NCI-H524 (cell line): ENCODE measurements at regions not wholly inside any gene's neighbourhood (a gene's known extent, or its start where the extent isn't known, plus 50 kb on each side); places are given as distances from the start of the nearest gene placed in this dataset.
"Not testable (repeated sequence)": the region's sequence is repeated elsewhere in the genome, so short reads cannot be mapped to it uniquely, and the experiment has no call there.

Source experiments
- DNase-seq, 2 experiments: peaks; one replicate each; lab custom pipeline; 2025; lab: John Stamatoyannopoulos, UW

- DNase-seq = no peak
Measured at GRCh38 chr18:21928925-21929324, 188.3 kb downstream of the MIB1 start.

GRCh38 chr18:21930177-21930576, 189.6 kb downstream of the MIB1 start:
- DNase-seq = no peak

DNA sequence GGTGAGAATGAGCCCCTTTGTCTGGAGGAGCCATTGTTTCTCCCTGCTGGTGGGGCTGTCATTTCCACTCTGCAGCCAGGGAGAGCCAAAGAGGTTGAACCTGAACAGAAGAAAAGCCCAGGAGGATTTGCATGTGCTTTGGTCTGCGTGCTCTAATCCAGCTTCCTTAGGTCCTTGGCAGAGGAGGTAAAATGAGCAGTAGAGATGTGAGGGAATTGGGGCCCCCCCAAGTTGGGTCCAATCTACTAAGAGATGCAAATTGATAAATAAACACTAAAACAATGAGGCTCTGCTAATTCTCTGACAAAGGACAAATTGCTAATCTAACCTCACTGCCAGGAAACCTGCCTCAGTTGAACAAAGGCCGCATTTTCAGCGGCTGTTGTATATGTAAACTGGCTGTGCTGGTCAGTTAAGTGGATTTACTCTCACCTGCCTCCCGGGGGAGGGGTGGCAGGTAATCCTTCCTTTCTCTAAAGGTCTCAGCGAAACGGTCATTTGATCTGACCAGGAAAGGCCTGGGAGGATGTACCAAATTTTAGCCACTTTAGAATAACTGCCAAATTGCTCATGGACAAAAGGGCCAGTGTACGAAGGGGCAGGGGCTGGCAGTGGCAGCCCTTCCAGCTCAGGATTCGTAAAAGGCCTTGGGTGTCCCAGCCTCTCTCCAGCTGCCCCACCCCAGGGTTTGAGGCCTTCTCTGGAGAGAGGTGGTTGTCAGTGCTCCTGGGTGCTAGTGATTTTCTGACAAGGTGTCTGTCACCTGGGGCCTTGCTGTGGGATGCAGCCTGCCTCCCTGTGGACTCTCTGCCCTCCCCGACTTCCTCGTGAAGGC, 193.6 kb downstream of the MIB1 start:
- DNase-seq = no peak

DNA sequence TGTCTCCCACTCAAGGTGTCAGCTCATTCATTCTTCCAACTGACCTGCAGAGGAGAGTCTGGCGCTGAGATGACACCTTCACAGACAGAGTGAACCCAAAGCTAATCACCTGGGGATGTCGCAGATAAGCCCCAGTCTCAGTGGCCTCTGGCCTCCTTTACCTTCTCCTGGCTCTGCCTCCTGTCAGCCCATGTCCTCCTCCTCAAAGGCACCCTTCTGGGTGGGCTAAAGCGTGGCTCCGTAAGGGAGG, 194.1 kb downstream of the MIB1 start:
- DNase-seq = no peak

- DNase-seq = no peak
Measured at GRCh38 chr18:21943456-21943855, 202.9 kb downstream of the MIB1 start.

DNA sequence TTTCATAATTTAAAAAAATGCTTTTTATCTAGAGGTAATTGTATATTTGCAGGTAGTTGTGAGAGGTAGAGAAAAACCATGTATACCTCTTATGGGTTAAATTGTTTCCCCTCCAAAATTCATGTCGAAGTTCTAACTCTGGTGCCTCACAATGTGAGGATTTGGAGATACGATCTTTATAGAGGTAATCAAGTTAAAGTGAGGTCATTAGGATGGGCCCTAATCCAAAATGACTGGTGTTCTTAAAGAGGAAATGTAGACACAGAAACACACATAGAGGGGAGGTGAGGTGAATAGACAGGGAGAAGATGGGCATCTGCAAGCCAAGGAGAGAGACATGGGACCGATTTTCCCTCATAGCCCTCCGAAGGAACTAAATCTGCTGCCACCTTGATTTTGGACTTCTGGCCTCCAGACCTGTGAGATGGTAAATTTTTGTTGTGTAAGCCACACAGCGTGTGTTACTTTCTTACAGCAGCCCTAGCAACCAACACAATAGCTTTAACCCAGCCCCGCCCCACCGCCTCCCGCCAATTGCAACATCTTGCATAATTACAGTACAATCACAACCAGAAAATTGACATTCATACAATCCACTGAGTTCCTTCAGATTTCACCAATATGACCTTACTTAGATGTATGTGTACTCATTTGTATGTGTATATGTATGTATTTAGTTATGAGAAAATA, 208.9 kb downstream of the MIB1 start:
- DNase-seq = no peak

GRCh38 chr18:21955757-21956652, 213.4 kb upstream of the GATA6 start:
- peak; percentile 4 to 52 for DNase-seq

DNA sequence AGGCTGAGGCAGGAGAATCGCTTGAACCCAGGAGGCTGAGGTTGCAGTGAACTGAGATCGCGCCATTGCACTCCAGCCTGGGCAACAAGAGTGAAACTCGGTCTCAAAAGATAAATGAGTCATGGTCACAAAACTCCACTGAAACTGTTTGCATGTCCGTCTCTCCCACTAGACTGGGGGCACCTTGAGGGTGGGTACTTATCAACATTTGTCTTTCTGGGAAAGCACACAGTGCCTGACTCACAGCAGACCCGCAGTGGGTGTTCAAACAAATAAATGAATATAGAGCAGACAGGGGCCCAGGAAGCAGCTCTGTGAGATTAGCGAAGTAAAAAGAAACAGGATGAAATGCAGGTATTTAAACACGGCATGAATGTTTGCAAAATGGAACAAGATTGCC, 211.1 kb upstream of the GATA6 start:
- DNase-seq = no peak

- no peak for DNase-seq
Measured at GRCh38 chr18:21958707-21959450, 210.5 kb upstream of the GATA6 start.

DNA sequence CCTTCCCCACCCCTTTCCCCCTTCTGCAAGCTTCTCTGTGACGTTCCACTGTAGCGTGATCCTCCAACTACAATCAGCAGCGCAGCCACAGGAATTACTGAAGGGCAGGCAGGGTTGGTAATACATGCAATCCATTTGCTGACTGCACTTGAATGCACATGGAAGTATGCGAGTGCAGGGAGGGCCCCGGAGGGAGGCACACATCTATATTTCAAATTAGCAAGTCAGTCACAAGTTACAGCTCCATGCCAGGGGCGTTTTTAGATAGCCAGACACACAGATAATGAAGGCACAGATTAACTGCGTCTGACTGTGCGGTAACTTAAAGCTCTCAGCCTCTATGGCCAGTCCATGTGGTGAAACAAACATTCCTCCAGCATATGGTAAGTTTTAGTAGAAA, 209.2 kb upstream of the GATA6 start:
- no peak for DNase-seq

GRCh38 chr18:21963336-21963735, 206.1 kb upstream of the GATA6 start:
- no peak for DNase-seq

DNA sequence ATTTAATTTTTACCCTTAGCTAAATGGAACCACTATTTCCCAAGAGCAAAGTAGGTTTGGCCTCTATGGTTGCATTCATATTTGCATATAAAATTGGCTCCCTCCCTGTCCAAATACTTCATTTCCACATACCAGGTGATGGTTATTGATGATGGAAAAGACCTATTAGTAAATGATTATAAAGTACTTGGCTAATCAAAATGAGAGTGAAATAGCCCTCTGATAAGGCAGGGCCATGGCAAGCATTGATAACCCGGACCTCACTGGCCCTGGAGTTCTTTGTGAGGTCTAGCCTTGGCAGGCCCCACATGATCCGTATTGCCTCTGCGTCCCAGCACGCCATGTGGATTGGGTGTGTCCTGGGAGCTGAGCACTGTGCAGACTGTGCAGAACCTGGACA, 201.1 kb upstream of the GATA6 start:
- no peak for DNase-seq

DNA sequence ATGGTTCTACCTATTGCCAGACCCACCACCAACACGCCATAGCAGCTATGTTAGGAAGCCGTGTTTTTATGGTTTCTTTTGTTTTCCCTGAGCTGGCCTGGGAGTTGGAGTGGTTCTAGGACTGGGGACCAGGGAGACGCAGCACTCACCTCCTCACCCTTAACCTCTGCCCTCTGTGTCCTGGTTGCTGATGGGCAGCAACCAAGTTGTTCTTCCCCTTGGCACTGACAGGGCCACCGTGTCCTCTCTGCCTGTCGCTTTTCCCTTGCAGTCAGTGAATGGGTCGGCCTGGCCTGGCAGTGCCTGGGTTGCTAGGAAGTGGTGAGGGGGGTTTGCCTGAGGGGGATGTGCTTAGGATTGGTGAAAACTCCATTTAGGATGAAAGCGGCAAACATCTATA, 197.1 kb upstream of the GATA6 start:
- DNase-seq = no peak

DNA sequence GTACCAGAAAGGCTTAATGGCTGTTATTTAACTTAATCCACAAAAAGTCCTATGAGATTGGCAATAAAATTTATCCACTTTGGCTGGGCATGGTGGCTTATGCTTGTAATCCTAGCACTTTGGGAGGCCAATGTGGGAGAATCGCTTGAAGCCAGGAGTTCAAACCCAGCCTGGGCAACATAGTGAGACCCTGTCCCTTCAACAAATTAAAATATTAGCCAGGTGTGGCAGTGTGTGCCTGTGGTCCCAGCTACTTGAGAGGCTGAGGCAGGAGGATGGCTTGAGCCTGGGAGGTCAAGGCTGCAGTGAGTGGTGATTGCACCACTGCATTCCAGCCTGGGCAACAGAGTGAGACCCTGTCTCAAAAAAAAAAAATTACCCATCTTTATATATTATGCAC, 193.4 kb upstream of the GATA6 start:
- DNase-seq = not testable (repeated sequence)

DNA sequence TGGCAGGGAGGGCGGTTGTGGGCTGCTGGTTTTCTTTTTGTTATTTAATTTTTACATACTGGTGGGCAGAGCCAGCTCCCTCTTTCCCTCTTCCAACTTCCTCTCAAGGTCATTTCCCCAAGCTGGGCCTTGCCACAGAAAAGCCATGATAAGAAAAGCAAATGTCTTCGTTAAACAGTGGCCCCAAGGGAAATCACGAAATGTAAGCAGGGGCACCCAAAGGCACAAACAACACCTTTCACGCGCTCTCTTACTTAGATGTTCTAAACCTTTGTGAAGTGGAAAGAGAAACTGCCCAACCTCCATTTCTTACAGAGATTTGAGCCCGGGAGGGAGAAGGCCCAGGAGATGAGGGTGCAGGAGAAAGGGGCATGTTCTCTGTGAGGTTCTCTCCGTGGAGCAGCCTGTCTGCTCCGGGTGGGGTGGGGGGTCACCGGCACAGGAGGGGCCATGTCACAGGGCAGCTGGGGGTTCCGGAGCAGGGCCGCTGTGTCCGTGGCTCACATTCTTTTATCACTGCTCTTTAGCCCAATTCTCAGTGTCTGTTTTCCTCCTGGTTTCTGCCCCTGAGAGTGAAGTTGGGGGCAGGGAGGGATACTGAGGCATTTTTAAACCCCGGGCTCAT, 190.7 kb upstream of the GATA6 start:
- no peak for DNase-seq

DNA sequence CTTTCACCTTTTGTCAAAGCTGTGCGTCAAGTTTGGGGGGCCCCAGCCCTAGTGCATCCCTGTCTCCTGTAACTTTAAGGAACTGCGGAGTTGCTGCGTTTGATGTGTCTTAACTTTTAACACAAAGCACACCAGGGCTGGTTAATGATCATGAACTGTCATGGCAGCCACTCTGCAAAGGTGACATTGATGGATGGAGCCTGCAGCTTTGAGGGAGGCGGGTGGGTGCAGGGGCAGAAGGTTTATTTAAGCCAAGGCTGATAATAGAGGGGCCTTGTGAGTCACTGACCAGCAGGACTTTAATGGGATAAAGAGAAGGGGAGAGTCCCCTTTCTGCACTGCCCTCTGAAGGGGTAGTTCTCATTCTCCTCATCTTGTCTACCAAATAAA, 190.2 kb upstream of the GATA6 start:
- no peak for DNase-seq

- DNase-seq = no peak
Measured at GRCh38 chr18:21979759-21980158, 189.6 kb upstream of the GATA6 start.

GRCh38 chr18:21980744-21981143, 188.6 kb upstream of the GATA6 start:
- DNase-seq = no peak

GRCh38 chr18:21981489-21981888, 187.9 kb upstream of the GATA6 start:
- not testable (repeated sequence) for DNase-seq

DNA sequence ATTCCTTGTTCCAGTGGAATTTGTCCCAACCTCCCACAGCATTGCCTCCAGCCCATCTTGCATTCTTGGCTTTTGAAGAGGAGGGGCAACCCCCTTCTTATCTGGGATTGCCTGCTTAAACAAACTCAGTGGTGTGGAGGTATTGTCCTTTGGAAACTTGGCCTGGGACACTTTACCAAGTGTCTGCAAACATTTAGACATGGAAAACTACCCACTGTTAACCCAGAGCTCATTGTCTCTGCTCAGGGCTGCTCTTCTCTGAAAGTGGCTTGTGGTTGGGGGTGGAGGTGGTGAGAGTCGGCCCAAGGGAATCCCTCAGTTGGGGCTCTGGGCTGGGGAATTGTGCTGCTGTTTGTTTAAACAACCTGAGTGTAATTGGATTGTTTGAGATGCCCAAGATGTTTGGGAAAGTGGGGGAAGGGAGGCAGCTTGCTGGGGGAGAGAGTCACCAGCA, 178.3 kb upstream of the GATA6 start:
- DNase-seq = no peak

DNA sequence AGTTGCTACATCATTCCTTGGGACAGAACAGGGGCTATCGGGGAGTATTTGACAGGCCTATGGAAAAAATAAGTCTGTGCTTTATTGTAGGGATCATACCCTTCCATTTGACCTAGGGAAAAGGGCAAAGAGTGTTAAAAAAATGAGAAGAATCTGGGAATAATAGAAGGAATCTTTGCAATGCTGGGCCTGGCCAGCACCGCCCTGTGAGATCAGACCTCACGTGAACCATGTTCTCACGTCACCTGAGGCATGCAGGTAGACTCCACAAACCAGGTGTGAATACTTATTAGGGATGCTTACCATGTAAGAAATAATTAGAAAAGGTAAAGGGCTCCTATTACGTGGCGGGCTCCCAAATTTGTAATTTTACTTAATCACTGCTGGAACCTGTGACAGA, 177.5 kb upstream of the GATA6 start:
- DNase-seq = no peak
